Stimulated activated naive B cell treated with anti-CD40 and anti-IgM and Interleukin-4, amounts not matched to agents 10 μg/mL and 1 μg/mL and 100 μg/mL, for 72 hours (primary cell): ENCODE measurements at regions not wholly inside any gene's neighbourhood (a gene's known extent, or its start where the extent isn't known, plus 50 kb on each side); places are given as distances from the start of the nearest gene placed in this dataset.

ENCODE experiments used
- ATAC-seq, 2 donors: fragments of 150-1000 bp; cut with Tn5 transposase; replicated peaks; 2 replicates each; pipeline ENCODE4 v1.10.0; 2021; ENCODE audit warnings: moderate library complexity in 1 of 2
- DNase-seq: peaks from one replicate; pipeline ENCODE4 v3.0.0; 2021
- H3K27ac Mint-ChIP-seq: one replicate; pipeline ENCODE4 v1.8.0; 2022; ENCODE audit warnings: mild to moderate bottlenecking, mixed read lengths
- H3K27me3 Mint-ChIP-seq, 2 donors: one replicate each; pipeline ENCODE4 v1.8.0; 2022; ENCODE audit warnings: mixed read lengths in 2 of 2
- H3K36me3 Mint-ChIP-seq, 2 donors: one replicate each; pipeline ENCODE4 v1.8.0; 2022; ENCODE audit warnings: mixed read lengths in 2 of 2, mild to moderate bottlenecking in 1 of 2
- H3K4me1 Mint-ChIP-seq, 2 donors: one replicate each; pipeline ENCODE4 v1.8.0; 2022; ENCODE audit warnings: mixed read lengths in 2 of 2, mild to moderate bottlenecking in 1 of 2
- H3K4me3 Mint-ChIP-seq, 2 donors: one replicate each; pipeline ENCODE4 v1.8.0; 2022; ENCODE audit warnings: mild to moderate bottlenecking in 2 of 2, mixed read lengths in 2 of 2, moderate library complexity in 1 of 2
- H3K9me3 Mint-ChIP-seq, 2 donors: one replicate each; pipeline ENCODE4 v1.8.0; 2022; ENCODE audit warnings: mixed read lengths in 2 of 2, mild to moderate bottlenecking in 1 of 2

DNA sequence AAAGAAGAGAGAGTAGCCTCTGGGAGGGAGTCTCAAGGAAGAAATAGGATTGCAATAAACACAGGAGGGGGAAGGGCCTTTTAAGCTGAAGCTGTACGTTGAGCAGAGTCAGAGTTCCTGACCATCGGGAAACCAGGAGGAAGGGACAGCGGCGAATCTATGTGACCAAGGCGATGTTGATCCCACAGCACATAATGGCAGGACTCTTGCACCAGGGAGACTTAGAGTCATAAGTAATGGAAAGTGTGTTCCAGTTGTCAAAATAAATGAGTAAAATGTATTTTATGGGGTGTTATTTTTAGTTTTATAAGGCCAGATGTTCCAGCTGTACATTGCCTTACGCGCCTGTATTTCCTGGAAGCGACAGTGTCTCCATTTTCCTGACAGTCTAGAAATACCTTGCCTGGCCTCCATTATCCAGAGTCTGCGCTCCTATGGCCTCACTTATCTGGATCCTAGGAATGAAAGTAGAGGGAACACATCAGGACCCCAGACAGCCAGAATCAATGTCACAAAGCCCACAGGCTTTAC lies 152.8 kb upstream of the COPS8 start:
- no peaks in the 10 kb centered on the region for H3K36me3 Mint-ChIP-seq
- H3K27ac Mint-ChIP-seq, result no peak overlapping the region
- H3K4me1 Mint-ChIP-seq, result no peaks in the 10 kb centered on the region
- no peak overlapping the region for H3K4me3 Mint-ChIP-seq
- ATAC-seq, result no peak
- DNase-seq, result no peak
- H3K9me3 Mint-ChIP-seq, result no peaks in the 10 kb centered on the region
- H3K27me3 Mint-ChIP-seq, result peaks cover 17 to 22% of the 10 kb centered on the region in 2 donors

DNA sequence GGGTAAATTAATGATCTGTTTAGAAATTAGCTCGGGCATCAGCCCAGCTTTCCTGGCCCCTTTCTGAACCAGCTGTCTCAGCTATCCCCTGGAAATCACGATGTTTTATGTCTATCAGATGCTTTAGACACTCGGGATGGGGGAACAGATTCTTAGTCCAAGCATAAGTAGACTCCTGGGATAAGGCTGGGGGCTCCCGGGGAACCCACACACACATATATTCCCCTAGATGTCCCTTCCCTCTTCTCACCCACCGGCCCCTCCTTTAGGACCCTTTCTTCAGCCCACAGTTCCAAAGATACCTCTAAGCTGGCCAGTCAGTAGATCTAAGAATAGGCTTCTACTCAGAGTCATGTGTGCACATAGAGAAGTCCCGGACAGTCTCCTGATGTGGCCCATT lies 151.5 kb upstream of the COPS8 start:
- H3K4me3 Mint-ChIP-seq, result no peak overlapping the region
- H3K27ac Mint-ChIP-seq, result no peak overlapping the region
- H3K27me3 Mint-ChIP-seq, result peaks cover 17 to 22% of the 10 kb centered on the region in 2 donors
- no peaks in the 10 kb centered on the region for H3K9me3 Mint-ChIP-seq
- DNase-seq (no peak), ATAC-seq (no peak)
- H3K36me3 Mint-ChIP-seq, result no peaks in the 10 kb centered on the region
- H3K4me1 Mint-ChIP-seq, result no peaks in the 10 kb centered on the region

DNA sequence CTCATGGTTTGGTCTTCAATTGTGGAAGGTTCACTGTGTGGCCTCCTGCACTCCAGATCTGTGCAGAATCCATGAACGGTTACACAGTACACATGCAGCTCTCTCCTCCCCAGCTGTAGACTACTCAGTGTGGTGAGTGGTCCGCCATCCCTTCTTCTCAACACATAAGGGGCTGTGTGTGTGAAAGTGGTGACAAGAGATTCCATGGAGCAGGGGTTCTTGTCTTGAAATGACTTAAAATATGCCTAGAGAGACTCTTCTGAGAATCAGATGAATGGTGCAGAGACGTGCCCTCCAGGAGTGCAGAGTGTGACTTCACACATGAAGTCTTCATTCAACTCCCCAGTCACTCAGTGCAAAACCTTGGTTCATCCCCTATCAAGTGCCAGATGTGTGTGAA lies 151.0 kb upstream of the COPS8 start:
- Mint-ChIP-seq H3K36me3 (no peaks in the 10 kb centered on the region), H3K27ac (no peak overlapping the region), H3K4me3 (no peak overlapping the region), H3K4me1 (no peaks in the 10 kb centered on the region), H3K27me3 (peaks cover 17 to 22% of the 10 kb centered on the region in 2 donors), H3K9me3 (no peaks in the 10 kb centered on the region)
- ATAC-seq (no peak), DNase-seq (no peak)

DNA sequence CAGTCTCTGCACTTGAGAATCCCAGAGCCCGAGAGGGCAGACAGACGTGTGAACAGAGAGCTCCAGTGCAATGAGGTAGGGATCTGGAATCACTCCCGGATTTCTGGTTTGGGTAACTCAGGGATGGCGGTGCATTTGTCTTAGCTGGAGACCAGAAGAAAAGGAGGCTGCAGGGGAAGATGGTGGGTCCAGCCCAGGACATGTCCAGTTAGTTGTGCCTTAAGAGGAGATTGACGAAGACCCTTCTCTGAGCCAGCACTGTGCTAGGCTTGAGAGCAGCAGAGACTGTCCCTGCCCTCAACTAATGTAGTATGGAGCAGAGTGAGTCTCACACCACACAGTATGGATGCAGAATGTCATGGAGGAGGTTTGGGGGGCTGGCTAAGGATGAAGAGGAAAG lies 150.6 kb upstream of the COPS8 start:
- Mint-ChIP-seq H3K4me1 (no peaks in the 10 kb centered on the region), H3K4me3 (no peak overlapping the region), H3K36me3 (no peaks in the 10 kb centered on the region), H3K27me3 (peaks cover 17 to 22% of the 10 kb centered on the region in 2 donors), H3K9me3 (no peaks in the 10 kb centered on the region), H3K27ac (no peak overlapping the region)
- ATAC-seq, result peak in 1 of 2 donors; percentile 14
- DNase-seq, result no peak

DNA sequence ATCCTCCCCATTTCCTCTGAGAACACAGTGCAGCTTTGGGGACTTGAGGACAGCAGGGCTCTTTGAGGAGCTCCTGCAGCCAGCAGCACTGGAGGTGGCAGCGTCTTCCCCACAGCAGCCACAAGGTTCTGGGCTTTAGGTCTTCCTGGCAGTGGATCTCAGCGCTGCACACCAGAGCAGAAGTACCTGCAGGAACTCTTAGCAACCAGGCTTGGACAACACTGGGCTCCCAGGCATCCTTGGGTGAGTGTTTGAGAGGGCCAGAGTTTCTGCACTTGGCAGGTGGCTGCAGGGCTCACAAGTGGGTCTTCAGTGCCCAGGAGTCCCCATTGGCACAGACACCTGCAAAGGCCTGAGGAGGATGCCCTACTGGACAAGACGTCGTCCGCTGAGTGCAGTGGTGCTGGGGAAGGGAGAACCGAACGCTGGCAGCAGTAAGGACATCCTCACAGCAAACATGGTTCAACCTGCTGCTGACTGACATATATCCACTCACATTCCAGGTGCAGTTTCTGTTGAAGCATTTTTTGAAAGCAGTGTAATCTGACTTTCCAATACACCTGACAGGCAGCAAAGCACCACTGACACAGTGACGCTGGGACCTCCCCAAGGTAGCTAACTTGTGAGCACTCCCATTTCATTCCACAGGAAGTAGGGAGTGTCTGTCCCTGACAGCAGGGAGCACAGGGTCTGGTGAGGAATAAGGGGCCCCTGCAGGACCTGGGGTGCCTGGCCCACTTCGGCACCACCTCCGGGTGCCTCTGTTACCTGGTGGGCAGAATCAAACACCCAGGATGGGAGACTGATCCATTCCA lies 149.9 kb upstream of the COPS8 start:
- Mint-ChIP-seq H3K9me3 (no peaks in the 10 kb centered on the region), H3K4me3 (no peak overlapping the region), H3K27me3 (peaks cover 17 to 22% of the 10 kb centered on the region in 2 donors), H3K4me1 (no peaks in the 10 kb centered on the region), H3K36me3 (no peaks in the 10 kb centered on the region), H3K27ac (no peak overlapping the region)
- ATAC-seq, result peak in 1 of 2 donors; percentile 5
- no peak for DNase-seq

DNA sequence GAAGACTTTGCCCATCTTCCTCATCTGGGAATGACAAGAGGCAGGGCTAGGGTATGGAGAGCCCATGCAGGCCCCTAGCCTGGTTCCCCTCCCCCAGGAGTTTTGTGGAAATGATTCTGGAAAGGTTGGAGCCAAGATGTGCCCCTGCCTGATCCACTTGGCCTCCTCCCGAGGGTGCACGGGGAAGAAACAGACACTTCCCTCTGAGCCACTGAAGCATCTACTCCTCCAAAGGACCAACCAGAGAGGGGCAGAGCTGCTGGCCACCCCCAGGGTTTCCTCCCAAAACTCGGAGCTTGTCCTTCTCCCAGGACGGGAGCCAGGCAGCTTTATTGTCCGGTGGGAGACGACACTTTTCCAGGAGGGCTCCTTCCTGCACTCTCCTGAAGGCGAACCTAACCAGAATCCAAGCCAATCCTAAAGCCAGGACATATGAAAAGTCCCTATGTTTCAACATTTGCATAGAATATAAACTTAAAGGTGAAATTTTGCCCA lies 149.2 kb upstream of the COPS8 start:
- no peak overlapping the region for H3K4me3 Mint-ChIP-seq
- H3K27me3 Mint-ChIP-seq, result peaks cover 14 to 18% of the 10 kb centered on the region in 2 donors
- no peak overlapping the region for H3K27ac Mint-ChIP-seq
- H3K4me1 Mint-ChIP-seq, result no peaks in the 10 kb centered on the region
- H3K36me3 Mint-ChIP-seq, result no peaks in the 10 kb centered on the region
- no peaks in the 10 kb centered on the region for H3K9me3 Mint-ChIP-seq
- no peak for ATAC-seq
- no peak for DNase-seq

DNA sequence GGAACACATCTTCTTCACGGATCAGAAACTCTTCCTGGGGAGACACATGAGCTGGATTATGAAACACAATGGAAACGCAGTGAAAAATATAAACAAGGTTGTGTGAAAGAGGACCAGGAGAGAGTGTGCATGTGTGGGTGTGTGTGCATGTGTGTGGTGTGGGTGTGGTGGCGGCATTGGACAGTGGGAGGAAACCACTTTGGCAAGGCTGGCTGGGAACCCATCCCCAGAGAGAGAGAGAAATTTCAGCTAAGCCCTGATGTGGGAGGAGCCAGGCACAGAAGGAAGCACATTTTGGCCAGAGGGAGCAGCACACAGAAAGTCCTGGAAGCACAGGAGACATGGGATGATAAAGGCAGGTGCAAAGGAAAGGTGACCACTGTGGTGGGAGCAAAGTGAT lies 147.6 kb upstream of the COPS8 start:
- no peaks in the 10 kb centered on the region for H3K4me1 Mint-ChIP-seq
- H3K36me3 Mint-ChIP-seq, result no peaks in the 10 kb centered on the region
- DNase-seq, result no peak
- H3K9me3 Mint-ChIP-seq, result no peaks in the 10 kb centered on the region
- no peak overlapping the region for H3K27ac Mint-ChIP-seq
- peaks cover 0 to 1% of the 10 kb centered on the region in 2 donors for H3K27me3 Mint-ChIP-seq
- ATAC-seq, result no peak
- H3K4me3 Mint-ChIP-seq, result no peak overlapping the region

DNA sequence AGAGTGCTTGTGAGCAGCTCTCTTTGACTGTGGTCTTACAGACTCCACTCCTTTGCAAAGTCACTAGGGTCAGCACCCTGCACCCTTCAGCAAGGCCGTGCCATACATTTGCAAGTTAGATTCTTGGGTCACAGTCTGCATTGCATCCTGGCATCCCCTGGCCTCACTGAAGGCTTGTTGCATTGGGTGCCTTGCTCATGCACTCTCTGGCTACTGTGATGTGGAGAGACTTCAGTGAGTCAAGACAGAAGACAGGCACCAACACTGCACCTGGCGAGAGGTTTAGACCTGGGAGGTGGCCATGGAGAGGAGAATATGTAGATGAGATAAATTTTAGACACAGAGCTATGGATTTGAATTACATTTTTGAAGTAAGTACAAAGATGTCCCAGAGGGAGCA lies 146.4 kb upstream of the COPS8 start:
- no peak overlapping the region for H3K27ac Mint-ChIP-seq
- H3K36me3 Mint-ChIP-seq, result no peaks in the 10 kb centered on the region
- no peak for ATAC-seq
- no peak overlapping the region for H3K4me3 Mint-ChIP-seq
- H3K4me1 Mint-ChIP-seq, result no peaks in the 10 kb centered on the region
- DNase-seq, result no peak
- peaks cover 7% of the 10 kb centered on the region in 2 donors for H3K27me3 Mint-ChIP-seq
- no peaks in the 10 kb centered on the region for H3K9me3 Mint-ChIP-seq

DNA sequence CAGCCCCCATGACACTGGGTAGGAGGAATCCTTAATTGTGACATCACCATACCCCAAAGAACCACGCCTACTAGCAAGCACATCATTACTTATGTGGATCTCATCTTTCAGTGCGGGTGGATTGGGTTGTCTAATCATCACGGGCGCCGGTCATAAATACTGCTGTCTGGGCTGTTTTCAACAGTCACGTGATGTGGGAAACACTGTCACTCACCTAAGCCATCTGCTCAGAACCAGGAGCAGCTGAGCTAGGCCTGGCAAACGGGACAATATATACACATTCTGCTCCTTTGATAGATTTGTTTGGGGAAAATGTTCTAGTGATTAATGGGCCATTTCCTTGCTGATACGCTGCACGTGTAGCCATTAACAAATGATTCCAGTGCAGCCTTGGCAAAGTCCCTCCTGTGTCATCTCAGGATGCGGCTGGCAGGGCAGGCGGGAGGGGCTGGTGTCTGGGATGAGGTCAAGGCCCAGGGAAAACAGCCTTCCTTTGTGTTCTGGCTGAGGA lies 145.9 kb upstream of the COPS8 start:
- H3K27ac Mint-ChIP-seq, result no peak overlapping the region
- no peaks in the 10 kb centered on the region for H3K36me3 Mint-ChIP-seq
- H3K4me3 Mint-ChIP-seq, result no peak overlapping the region
- ATAC-seq (no peak), DNase-seq (no peak)
- no peaks in the 10 kb centered on the region for H3K9me3 Mint-ChIP-seq
- H3K4me1 Mint-ChIP-seq, result no peaks in the 10 kb centered on the region
- peaks cover 7% of the 10 kb centered on the region in 2 donors for H3K27me3 Mint-ChIP-seq

DNA sequence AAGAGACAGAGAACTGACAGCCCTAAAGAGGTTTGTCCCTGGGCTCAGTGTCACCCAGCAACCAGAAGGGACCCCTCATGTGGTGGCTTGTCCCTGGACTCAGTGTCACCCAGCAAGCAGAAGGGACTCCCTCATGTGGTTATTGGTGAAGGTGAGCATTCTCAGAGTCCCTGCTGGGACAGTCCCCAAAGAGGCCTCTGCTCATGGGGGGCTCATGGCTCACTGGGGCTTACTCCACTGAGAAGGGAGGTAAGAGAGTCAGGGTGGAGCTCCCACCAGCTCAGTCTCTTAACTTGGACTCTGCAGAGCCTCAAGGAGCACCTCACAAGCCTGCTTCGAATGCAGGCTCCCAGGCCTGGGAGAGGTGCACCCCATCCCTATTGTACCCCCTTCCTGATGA lies 145.2 kb upstream of the COPS8 start:
- H3K27me3 Mint-ChIP-seq, result peaks cover 7% of the 10 kb centered on the region in 2 donors
- no peak overlapping the region for H3K4me3 Mint-ChIP-seq
- DNase-seq (no peak), ATAC-seq (no peak)
- H3K36me3 Mint-ChIP-seq, result no peaks in the 10 kb centered on the region
- H3K9me3 Mint-ChIP-seq, result no peaks in the 10 kb centered on the region
- no peaks in the 10 kb centered on the region for H3K4me1 Mint-ChIP-seq
- H3K27ac Mint-ChIP-seq, result no peak overlapping the region

DNA sequence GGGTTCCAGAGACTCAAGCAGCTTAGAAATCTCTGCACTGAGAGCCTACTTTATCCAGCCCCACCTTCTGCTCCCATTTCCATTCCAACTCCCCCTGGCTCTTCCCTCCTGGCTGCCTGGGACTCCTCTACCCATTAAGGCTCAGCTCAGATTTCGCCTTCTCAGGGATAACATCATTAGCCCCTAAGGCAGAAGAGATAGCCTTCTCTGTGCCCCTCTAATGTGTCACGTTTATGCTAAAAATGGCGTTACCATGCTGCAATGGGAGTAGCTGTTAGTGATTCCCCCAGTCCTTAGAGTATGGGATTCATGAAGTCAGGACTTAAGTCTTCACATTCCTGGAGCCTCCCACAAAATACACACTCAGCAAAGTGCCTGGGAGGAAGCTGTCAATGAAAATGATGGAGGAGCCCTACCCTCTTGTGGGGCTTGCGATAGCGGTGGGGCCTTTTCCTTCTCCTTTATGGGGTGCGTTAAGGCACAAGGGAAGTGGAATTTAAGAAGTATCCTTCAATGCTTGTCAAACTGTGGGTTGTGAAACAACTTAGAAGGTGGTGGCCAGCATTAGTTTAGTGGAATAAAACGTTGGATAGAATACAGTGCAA lies 144.7 kb upstream of the COPS8 start:
- Mint-ChIP-seq H3K27ac (no peak overlapping the region), H3K36me3 (no peaks in the 10 kb centered on the region), H3K9me3 (no peaks in the 10 kb centered on the region), H3K27me3 (peaks cover 7% of the 10 kb centered on the region in 2 donors), H3K4me1 (no peaks in the 10 kb centered on the region), H3K4me3 (no peak overlapping the region)
- DNase-seq (no peak), ATAC-seq (no peak)

DNA sequence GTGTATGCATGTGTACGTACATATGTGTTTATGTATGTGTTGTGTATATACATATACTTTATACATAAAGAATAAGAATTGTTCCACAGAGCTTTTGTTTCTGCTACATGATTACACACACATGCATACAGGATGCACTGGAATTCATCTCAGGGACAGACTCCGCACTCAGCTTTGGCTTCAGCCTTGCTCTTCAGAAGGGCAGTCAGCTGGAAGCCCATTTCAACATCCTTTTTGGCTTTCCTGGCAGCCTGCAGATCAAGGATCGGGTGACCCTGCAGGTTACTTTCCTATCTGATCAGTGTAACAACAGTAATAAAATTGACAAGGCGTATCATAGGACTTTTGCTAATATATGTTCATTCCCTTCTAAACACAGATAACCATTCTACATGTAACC lies 144.1 kb upstream of the COPS8 start:
- DNase-seq (no peak), ATAC-seq (no peak)
- Mint-ChIP-seq H3K9me3 (no peaks in the 10 kb centered on the region), H3K36me3 (no peaks in the 10 kb centered on the region), H3K4me1 (no peaks in the 10 kb centered on the region), H3K27me3 (peaks cover 8 to 10% of the 10 kb centered on the region in 2 donors), H3K4me3 (no peak overlapping the region), H3K27ac (no peak overlapping the region)

DNA sequence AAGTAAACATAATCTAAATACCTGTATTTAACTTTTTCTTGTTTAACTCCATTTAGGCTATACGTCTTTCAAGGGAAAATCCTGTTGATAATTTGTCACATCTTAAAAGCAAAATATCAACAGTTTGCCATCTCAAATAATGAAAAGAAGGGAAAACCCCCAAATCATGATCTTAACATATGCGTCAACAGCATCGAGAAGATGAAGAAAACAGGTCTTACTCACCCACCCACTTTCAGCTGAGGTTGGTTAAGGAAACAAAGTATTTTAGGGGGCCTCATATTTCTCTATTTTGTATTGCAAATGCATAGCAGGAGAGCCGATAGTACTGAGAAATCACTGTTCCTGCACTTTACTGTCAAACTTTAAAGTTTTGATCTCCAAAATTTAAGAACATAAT lies 143.1 kb upstream of the COPS8 start:
- H3K36me3 Mint-ChIP-seq, result no peaks in the 10 kb centered on the region
- H3K4me1 Mint-ChIP-seq, result no peaks in the 10 kb centered on the region
- ATAC-seq (no peak), DNase-seq (no peak)
- H3K4me3 Mint-ChIP-seq, result no peak overlapping the region
- no peak overlapping the region for H3K27ac Mint-ChIP-seq
- no peaks in the 10 kb centered on the region for H3K9me3 Mint-ChIP-seq
- H3K27me3 Mint-ChIP-seq, result peaks cover 10 to 11% of the 10 kb centered on the region in 2 donors

DNA sequence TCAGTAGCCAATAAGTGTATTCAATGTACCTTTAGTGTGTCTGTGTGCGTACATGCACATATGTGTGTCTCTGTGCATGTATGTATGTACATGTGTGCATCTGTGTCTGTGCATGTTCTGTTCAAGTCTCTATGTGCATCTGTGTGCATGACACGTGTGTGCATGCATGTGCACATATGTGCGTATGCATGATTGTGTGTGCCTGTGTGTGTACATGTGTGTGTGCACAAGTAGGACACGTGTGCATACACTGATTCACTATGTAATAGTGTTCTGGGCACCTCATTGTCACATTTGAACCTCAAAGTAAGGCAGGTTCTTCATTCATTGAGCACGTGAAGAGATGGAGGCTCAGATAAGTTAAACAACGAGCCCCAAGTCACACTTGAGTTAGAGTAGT lies 142.6 kb upstream of the COPS8 start:
- no peak overlapping the region for H3K4me3 Mint-ChIP-seq
- H3K4me1 Mint-ChIP-seq, result no peaks in the 10 kb centered on the region
- H3K27me3 Mint-ChIP-seq, result peaks cover 10 to 15% of the 10 kb centered on the region in 2 donors
- DNase-seq (no peak), ATAC-seq (no peak)
- H3K9me3 Mint-ChIP-seq, result no peaks in the 10 kb centered on the region
- H3K27ac Mint-ChIP-seq, result no peak overlapping the region
- no peaks in the 10 kb centered on the region for H3K36me3 Mint-ChIP-seq
